Neuronal stem cell (in vitro differentiated cells): ENCODE measurements at regions not wholly inside any gene's neighbourhood (a gene's known extent, or its start where the extent isn't known, plus 50 kb on each side); places are given as distances from the start of the nearest gene placed in this dataset.

ENCODE experiments used
- DNase-seq: peaks from one replicate; pipeline ENCODE4 v3.0.0-alpha.2; 2013; ENCODE audit warnings: low spot score
- H2AFZ ChIP-seq: one replicate; pipeline ENCODE4 v1.6.1; 2013; ENCODE audit warnings: mild to moderate bottlenecking, low read length, inconsistent platforms
- H2AK5ac ChIP-seq: 2 replicates; pipeline ENCODE4 v1.6.1; 2013; ENCODE audit warnings: low read depth, mild to moderate bottlenecking, inconsistent platforms, low read length, moderate library complexity, mixed read lengths
- H2BK120ac ChIP-seq: 2 replicates; pipeline ENCODE4 v1.6.1; 2013; ENCODE audit warnings: low read depth, mild to moderate bottlenecking, inconsistent platforms, low read length, moderate library complexity, mixed read lengths
- H2BK12ac ChIP-seq: one replicate; pipeline ENCODE4 v1.6.1; 2013; ENCODE audit warnings: low read length, inconsistent platforms
- H2BK15ac ChIP-seq: 2 replicates; pipeline ENCODE4 v1.6.1; 2013; ENCODE audit warnings: mild to moderate bottlenecking, low read length, inconsistent platforms, mixed read lengths
- H2BK5ac ChIP-seq: one replicate; pipeline ENCODE4 v1.6.1; 2013; ENCODE audit warnings: inconsistent platforms, mild to moderate bottlenecking, low read length, moderate library complexity
- H3K14ac ChIP-seq: one replicate; pipeline ENCODE4 v1.6.1; 2013; ENCODE audit warnings: low read length, inconsistent platforms
- H3K18ac ChIP-seq: 2 replicates; pipeline ENCODE4 v1.6.1; 2013; ENCODE audit warnings: low read length, inconsistent platforms
- H3K23ac ChIP-seq: 2 replicates; pipeline ENCODE4 v1.6.1; 2013; ENCODE audit warnings: low read depth, mild to moderate bottlenecking, mixed read lengths, low read length, inconsistent platforms; ENCODE audit not compliant: poor library complexity
- H3K27ac ChIP-seq: replicated peaks from 3 replicates; pipeline ENCODE4 v1.5.1; 2013; ENCODE audit warnings: low read length, inconsistent platforms
- H3K27me3 ChIP-seq, 3 experiments: 2 replicates each; pipeline ENCODE4 v1.6.1; 2013; ENCODE audit warnings: low read length in 3 of 3, mild to moderate bottlenecking in 2 of 3, inconsistent platforms in 1 of 3, low read depth in 1 of 3, mixed read lengths in 1 of 3, moderate library complexity in 1 of 3; ENCODE audit not compliant: control insufficient read depth in 3 of 3, insufficient read depth in 3 of 3
- H3K36me3 ChIP-seq, 2 donors: replicated peaks in 1 of 2; 2 replicates each; pipeline ENCODE4 v1.6.1; 2013; ENCODE audit warnings: low read length in 2 of 2; ENCODE audit not compliant: control insufficient read depth in 2 of 2, insufficient read depth in 2 of 2
- H3K4ac ChIP-seq: 2 replicates; pipeline ENCODE4 v1.6.1; 2013; ENCODE audit warnings: inconsistent platforms, mild to moderate bottlenecking, low read length, moderate library complexity
- H3K4me1 ChIP-seq, 2 donors: 1 replicate in 1 of 2; 2 replicates in 1 of 2; pipeline ENCODE4 v1.6.1; 2013; ENCODE audit warnings: low read length in 2 of 2, low read depth in 1 of 2; ENCODE audit not compliant: control insufficient read depth in 2 of 2, insufficient read depth in 1 of 2
- H3K4me2 ChIP-seq: one replicate; pipeline ENCODE4 v1.6.1; 2013; ENCODE audit warnings: mild to moderate bottlenecking, low read length, inconsistent platforms; ENCODE audit not compliant: insufficient read depth, poor library complexity, severe bottlenecking
- H3K4me3 ChIP-seq, 2 donors: 2 replicates each; pipeline ENCODE4 v1.5.1; 2013; ENCODE audit warnings: low read length in 2 of 2, mild to moderate bottlenecking in 2 of 2, inconsistent platforms in 1 of 2, moderate library complexity in 1 of 2
- H3K79me1 ChIP-seq: one replicate; pipeline ENCODE4 v1.6.1; 2013; ENCODE audit warnings: low read depth, mild to moderate bottlenecking, inconsistent platforms, low read length, moderate library complexity
- H3K9ac ChIP-seq: one replicate; pipeline ENCODE4 v1.6.1; 2013; ENCODE audit warnings: mild to moderate bottlenecking, low read depth, low read length, inconsistent platforms; ENCODE audit not compliant: poor library complexity
- H3K9me3 ChIP-seq, 2 donors: replicated peaks in 1 of 2; 2 replicates each; pipeline versions ENCODE3 to v1.6.1; 2013; ENCODE audit warnings: low read length in 2 of 2, mild to moderate bottlenecking in 2 of 2, inconsistent platforms in 1 of 2, low read depth in 1 of 2, mixed read lengths in 1 of 2, moderate library complexity in 1 of 2; ENCODE audit not compliant: control insufficient read depth in 2 of 2, insufficient read depth in 1 of 2
- H4K8ac ChIP-seq: one replicate; pipeline ENCODE4 v1.6.1; 2013; ENCODE audit warnings: low read depth, mild to moderate bottlenecking, inconsistent platforms, low read length, moderate library complexity
- H4K91ac ChIP-seq: one replicate; pipeline ENCODE4 v1.6.1; 2013; ENCODE audit warnings: low read length, low read depth, mild to moderate bottlenecking, inconsistent platforms; ENCODE audit not compliant: poor library complexity
- WGBS, 2 donors: extraction: QIAGEN DNeasy Blood & Tissue Kit; methylation state at CpG; one replicate each; pipeline ENCODE4 v1.1.7; 2013; ENCODE audit warnings: missing lambda C conversion rate in 2 of 2, mixed read lengths in 1 of 2; ENCODE audit not compliant: insufficient read length in 2 of 2, insufficient replicate concordance in 1 of 2; ENCODE audit errors: extremely low coverage in 2 of 2; 5-methylcytosine and 5-hydroxymethylcytosine counted together

DNA sequence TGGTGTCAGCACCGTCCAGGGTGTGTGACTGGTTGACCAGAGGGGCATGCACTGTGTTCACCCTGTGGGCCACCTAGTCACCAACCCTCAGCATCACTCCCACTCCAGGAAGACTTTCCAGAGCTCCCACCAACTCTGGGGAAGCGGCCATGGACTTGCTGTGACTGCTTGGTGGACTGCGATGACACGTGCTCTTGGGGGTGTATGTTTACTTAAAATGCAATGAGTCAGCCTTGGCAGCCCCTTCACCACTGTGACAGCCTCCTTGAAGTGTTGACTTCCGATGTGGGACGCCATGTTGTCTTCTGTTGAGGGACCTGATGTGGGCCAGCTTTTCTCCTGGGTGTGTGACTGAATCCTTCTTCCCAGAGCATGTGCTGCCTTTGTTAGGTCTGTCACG is 151.1 kb upstream of the RTL1 start:
- H2BK5ac ChIP-seq: no peak overlapping the region
- H3K23ac ChIP-seq: no peak overlapping the region
- peaks cover 0 to 7% of the 10 kb centered on the region in 2 donors for H3K9me3 ChIP-seq
- H3K79me1 ChIP-seq: no peaks in the 10 kb centered on the region
- H2AFZ ChIP-seq: no peak overlapping the region
- no peaks in the 10 kb centered on the region for H3K4me1 ChIP-seq
- H3K36me3 ChIP-seq: peaks cover 0 to 3% of the 10 kb centered on the region in 2 donors
- H3K4me3 ChIP-seq: no peak overlapping the region
- H3K14ac ChIP-seq: no peak overlapping the region
- no peak overlapping the region for H3K18ac ChIP-seq
- no peak overlapping the region for H2AK5ac ChIP-seq
- peaks cover 0 to 5% (median 0%) of the 10 kb centered on the region in 3 experiments for H3K27me3 ChIP-seq
- H4K8ac ChIP-seq: no peak overlapping the region
- H3K4ac ChIP-seq: no peak overlapping the region
- H2BK15ac ChIP-seq: no peak overlapping the region
- no peak overlapping the region for H2BK120ac ChIP-seq
- no peak overlapping the region for H3K9ac ChIP-seq
- no CpG with 5 or more reads among the region's 7 CpGs for WGBS, 2 donors
- H2BK12ac ChIP-seq: no peak overlapping the region
- H3K4me2 ChIP-seq: no peak overlapping the region
- H3K27ac ChIP-seq: no peak overlapping the region
- DNase-seq: no peak
- no peak overlapping the region for H4K91ac ChIP-seq

DNA sequence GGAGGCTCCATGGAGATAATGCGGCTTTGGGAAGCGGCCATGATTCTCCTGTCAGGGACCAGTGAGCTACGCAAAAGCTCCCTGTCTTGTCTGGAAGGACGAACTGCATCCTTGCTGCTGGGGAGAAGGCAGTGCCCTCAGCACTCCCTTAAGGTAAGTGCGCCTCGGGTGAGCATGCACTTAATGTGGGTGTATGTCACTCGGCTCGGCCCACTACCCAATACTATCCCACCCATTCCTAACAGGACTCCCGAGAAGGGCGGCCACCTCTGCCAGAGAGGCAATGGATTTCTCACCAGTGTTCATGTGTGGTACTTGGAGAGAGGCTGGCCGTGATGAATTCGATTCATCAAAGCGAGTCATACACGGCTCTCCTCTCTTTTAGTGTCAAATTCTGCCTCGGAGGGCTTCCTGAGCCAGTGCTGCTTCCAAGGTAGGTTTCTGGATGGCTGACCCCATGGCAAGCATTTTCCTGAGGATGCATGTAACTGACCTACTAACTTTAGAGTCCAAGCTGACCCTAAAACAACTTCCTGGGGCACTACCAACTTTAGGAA is 151.7 kb upstream of the RTL1 start:
- Histone ChIP-seq H2BK12ac (no peak overlapping the region), H3K4me3 (no peak overlapping the region), H3K27me3 (peaks cover 0 to 10% (median 0%) of the 10 kb centered on the region in 3 experiments), H3K27ac (no peak overlapping the region), H3K36me3 (peaks cover 0 to under 1% of the 10 kb centered on the region in 2 donors), H4K8ac (no peak overlapping the region), H3K4me2 (no peak overlapping the region), H3K9ac (no peak overlapping the region), H2BK15ac (no peak overlapping the region), H2AK5ac (no peak overlapping the region), H3K4me1 (no peaks in the 10 kb centered on the region), H3K4ac (no peak overlapping the region), H3K18ac (no peak overlapping the region), H3K9me3 (peaks cover under 1 to 7% of the 10 kb centered on the region in 2 donors), H2BK5ac (no peak overlapping the region), H3K23ac (no peak overlapping the region), H2AFZ (no peak overlapping the region), H4K91ac (no peak overlapping the region), H3K14ac (no peak overlapping the region), H3K79me1 (no peaks in the 10 kb centered on the region), H2BK120ac (no peak overlapping the region)
- WGBS, 2 donors: no CpG with 5 or more reads among the region's 15 CpGs
- no peak for DNase-seq

DNA sequence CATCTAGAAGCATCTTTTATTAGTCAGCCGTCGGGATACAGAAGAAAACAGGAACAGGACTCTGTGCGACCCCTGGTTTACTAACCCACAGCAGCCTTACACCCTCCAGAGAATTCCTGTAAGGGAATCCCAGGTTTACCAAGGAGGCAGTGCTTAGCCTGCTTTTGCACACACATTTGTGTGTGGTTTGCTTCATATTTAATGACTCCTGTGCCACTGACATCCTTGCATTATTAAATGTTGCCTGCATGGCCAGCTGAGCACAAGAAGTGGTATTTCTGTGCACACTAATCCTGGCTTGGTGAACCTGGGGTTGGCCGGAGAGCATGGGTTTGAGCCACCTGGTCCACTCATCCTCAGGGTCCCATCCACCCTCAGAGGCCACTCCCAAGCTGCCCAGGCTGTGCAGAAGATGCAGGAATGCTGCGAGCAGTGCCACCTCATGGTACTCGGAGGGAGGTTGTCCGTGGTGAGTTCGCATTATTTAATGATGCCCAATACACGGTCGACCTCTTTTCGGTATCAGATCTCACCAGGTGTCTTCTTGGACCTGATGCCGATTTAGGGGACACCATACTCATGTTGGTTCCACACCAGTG is 152.4 kb upstream of the RTL1 start:
- H3K4me1 ChIP-seq: no peaks in the 10 kb centered on the region
- H2AFZ ChIP-seq: no peak overlapping the region
- no peak overlapping the region for H3K23ac ChIP-seq
- H2BK12ac ChIP-seq: no peak overlapping the region
- WGBS, 2 donors: no CpG with 5 or more reads among the region's 12 CpGs
- H2AK5ac ChIP-seq: no peak overlapping the region
- no peak overlapping the region for H2BK15ac ChIP-seq
- H4K91ac ChIP-seq: no peak overlapping the region
- no peak overlapping the region for H4K8ac ChIP-seq
- H2BK5ac ChIP-seq: no peak overlapping the region
- H3K27ac ChIP-seq: no peak overlapping the region
- H3K36me3 ChIP-seq: no peaks in the 10 kb centered on the region
- H3K18ac ChIP-seq: no peak overlapping the region
- no peak overlapping the region for H3K14ac ChIP-seq
- no peak overlapping the region for H2BK120ac ChIP-seq
- no peak for DNase-seq
- H3K4me3 ChIP-seq: no peak overlapping the region
- H3K79me1 ChIP-seq: no peaks in the 10 kb centered on the region
- H3K9me3 ChIP-seq: peaks cover 5 to 7% of the 10 kb centered on the region in 2 donors
- no peak overlapping the region for H3K4ac ChIP-seq
- H3K4me2 ChIP-seq: no peak overlapping the region
- H3K27me3 ChIP-seq: peaks cover 0 to 10% (median 0%) of the 10 kb centered on the region in 3 experiments
- no peak overlapping the region for H3K9ac ChIP-seq

DNA sequence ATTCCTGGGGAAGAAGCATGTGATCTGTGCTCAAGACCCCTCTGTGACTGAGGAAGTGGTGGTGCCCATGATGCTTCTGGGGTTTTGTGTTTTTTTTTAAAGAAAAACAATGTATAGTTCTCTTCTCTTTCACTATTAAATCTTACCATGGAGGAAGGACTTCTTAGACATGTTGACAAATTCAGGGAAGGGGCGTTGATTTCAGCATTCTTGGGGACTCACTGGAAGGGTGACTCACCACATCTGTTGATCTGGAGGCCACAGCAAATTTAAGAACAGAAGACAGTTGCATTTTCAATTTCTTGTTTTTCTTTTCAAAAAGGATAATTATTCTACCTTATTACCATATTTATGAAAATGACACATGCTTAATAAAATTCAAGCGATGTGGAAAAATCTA is 152.9 kb upstream of the RTL1 start:
- H3K79me1 ChIP-seq: no peaks in the 10 kb centered on the region
- H3K36me3 ChIP-seq: no peaks in the 10 kb centered on the region
- no peak overlapping the region for H2BK12ac ChIP-seq
- no peak overlapping the region for H2AFZ ChIP-seq
- H3K9ac ChIP-seq: no peak overlapping the region
- peaks cover 10 to 11% of the 10 kb centered on the region in 2 donors for H3K9me3 ChIP-seq
- H3K27me3 ChIP-seq: peaks cover 0 to 12% (median 0%) of the 10 kb centered on the region in 3 experiments
- no peak overlapping the region for H3K14ac ChIP-seq
- H3K4ac ChIP-seq: no peak overlapping the region
- H2BK5ac ChIP-seq: no peak overlapping the region
- WGBS, 2 donors: no CpG with 5 or more reads among the region's 2 CpGs
- H3K23ac ChIP-seq: no peak overlapping the region
- H3K4me2 ChIP-seq: no peak overlapping the region
- H4K8ac ChIP-seq: no peak overlapping the region
- no peak overlapping the region for H3K27ac ChIP-seq
- H3K4me1 ChIP-seq: no peaks in the 10 kb centered on the region
- no peak overlapping the region for H3K18ac ChIP-seq
- no peak overlapping the region for H3K4me3 ChIP-seq
- no peak overlapping the region for H2AK5ac ChIP-seq
- H2BK15ac ChIP-seq: no peak overlapping the region
- H2BK120ac ChIP-seq: no peak overlapping the region
- no peak overlapping the region for H4K91ac ChIP-seq
- no peak for DNase-seq
